Testis (tissue), 2 donors: ENCODE measurements at regions not wholly inside any gene's neighbourhood (a gene's known extent, or its start where the extent isn't known, plus 50 kb on each side); places are given as distances from the start of the nearest gene placed in this dataset.

Experiments
- DNase-seq: peaks from one replicate; pipeline ENCODE4 v3.0.0-alpha.2; 2019
- H3K27ac ChIP-seq, 2 donors: fragments of 200-600 bp; sonication (generic); one replicate each; pipeline ENCODE4 v1.5.1; 2019
- H3K27me3 ChIP-seq: fragments of 200-600 bp; sonication (generic); one replicate; pipeline ENCODE4 v1.5.1; 2019
- H3K36me3 ChIP-seq: fragments of 200-600 bp; sonication (generic); one replicate; pipeline ENCODE4 v1.5.1; 2017; ENCODE audit warnings: low read depth; ENCODE audit errors: missing control alignments
- H3K4me1 ChIP-seq: fragments of 200-600 bp; sonication (generic); one replicate; pipeline ENCODE4 v1.5.1; 2019
- H3K4me3 ChIP-seq, 2 donors: fragments of 200-600 bp; sonication (generic); one replicate each; pipeline ENCODE4 v1.5.1; 2017 to 2019
- H3K9me3 ChIP-seq: fragments of 200-600 bp; sonication (generic); one replicate; pipeline ENCODE4 v1.5.1; 2017
- CTCF ChIP-seq, 3 experiments: fragments of 450-650 bp in 2 of 3; fragments of 200-600 bp in 1 of 3; sonication (generic) in 1 of 3; IDR thresholded peaks; one replicate each; pipeline ENCODE4 v1.5.1; 2016 to 2019; ENCODE audit warnings: antibody characterized with exemption in 3 of 3, mild to moderate bottlenecking in 2 of 3, moderate library complexity in 1 of 3
- POLR2A ChIP-seq: fragments of 450-650 bp; IDR thresholded peaks from one replicate; pipeline ENCODE4 v1.6.1; 2017; ENCODE audit warnings: antibody characterized with exemption, mild to moderate bottlenecking, moderate library complexity
- WGBS, 2 donors: methylation state at CpG; one replicate each; pipeline ENCODE4 v1.1.5; 2018; 5-methylcytosine and 5-hydroxymethylcytosine counted together
- intact Hi-C: fragments of 100-400 bp; cut with DNase I; formaldehyde crosslinking; loops from one replicate; pipeline ENCODE4 v1.15.1; 2023; ENCODE audit warnings: low total_unique reads

DNA sequence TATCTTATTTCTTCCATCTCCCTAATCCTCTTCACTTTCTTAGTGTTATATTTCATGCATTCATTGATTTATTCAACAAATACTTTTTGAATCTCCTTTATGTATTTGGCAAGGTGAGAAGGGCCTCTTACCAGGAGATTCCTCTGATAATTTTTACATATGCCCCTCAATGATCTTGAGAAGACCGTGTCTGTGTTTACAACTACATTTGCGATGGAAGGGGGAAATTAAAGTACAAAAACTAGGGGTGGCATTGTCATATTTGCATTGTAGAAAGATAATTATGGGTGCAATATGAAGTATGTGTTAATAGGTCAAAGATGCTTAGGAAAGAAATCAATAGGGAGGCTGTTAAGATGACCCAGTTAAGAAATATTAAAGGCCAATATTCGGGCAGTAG lies 1108.4 kb upstream of the MIR17HG start:
- DNase-seq, result no peak
- no peaks in the 10 kb centered on the region for H3K4me1 ChIP-seq
- no peak overlapping the region for H3K4me3 ChIP-seq
- H3K27me3 ChIP-seq, result no peaks in the 10 kb centered on the region
- TF ChIP-seq POLR2A (no peak), CTCF (IDR thresholded peaks at IDR 0.05) (no peak)
- 91 to 93% methylated on average over 3 of the region's 3 CpGs for WGBS, 2 donors
- H3K36me3 ChIP-seq, result no peaks in the 10 kb centered on the region
- no peaks in the 10 kb centered on the region for H3K9me3 ChIP-seq
- H3K27ac ChIP-seq, result no peak overlapping the region
- intact Hi-C loops, result no loop called here

- H3K27me3 ChIP-seq, result no peaks in the 10 kb centered on the region
- H3K36me3 ChIP-seq, result no peaks in the 10 kb centered on the region
- H3K4me3 ChIP-seq, result no peak overlapping the region
- TF ChIP-seq CTCF (IDR thresholded peaks at IDR 0.05) (no peak), POLR2A (no peak)
- WGBS, 2 donors, result 80 to 96% methylated on average over 1 of the region's 1 CpG
- H3K4me1 ChIP-seq, result no peaks in the 10 kb centered on the region
- no peak for DNase-seq
- H3K9me3 ChIP-seq, result no peaks in the 10 kb centered on the region
- intact Hi-C loops, result no loop called here
- H3K27ac ChIP-seq, result no peak overlapping the region
Measured at GRCh38 chr13:90246005-90246404, 1101.5 kb upstream of the MIR17HG start.

DNA sequence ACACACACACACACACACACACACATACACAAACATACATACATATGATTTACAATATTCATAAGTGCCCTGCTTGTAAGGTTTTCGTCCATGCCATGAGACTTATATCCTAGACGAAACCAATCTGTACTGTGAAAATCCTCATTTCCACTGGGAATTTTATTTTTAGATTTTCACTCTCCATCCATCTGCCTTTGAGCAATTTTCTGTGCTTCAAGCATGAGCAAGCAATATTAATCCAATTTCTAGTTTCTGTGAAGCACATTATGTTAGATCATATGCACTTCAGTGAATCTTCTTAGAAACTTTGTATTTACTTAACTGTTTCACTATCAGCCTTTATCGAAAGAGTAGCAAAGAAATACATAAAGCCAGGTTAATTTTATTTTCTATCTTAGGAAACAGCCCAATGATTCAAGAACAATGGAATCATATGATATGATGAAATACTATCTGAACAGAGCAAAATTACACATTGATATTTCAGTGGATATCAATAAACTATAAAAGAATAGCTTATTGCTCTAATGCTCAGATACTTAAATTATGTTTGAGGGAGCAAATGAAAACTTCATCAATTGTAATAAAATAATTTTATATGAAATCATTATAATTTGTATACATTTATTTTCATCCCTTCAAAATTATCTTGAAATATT lies 1100.7 kb upstream of the MIR17HG start:
- 75 to 83% methylated on average over 3 of the region's 3 CpGs for WGBS, 2 donors
- intact Hi-C loops, result no loop called here
- Histone ChIP-seq H3K9me3 (no peaks in the 10 kb centered on the region), H3K4me1 (no peaks in the 10 kb centered on the region), H3K4me3 (no peak overlapping the region), H3K27ac (no peak overlapping the region), H3K36me3 (no peaks in the 10 kb centered on the region), H3K27me3 (no peaks in the 10 kb centered on the region)
- TF ChIP-seq POLR2A (no peak), CTCF (IDR thresholded peaks at IDR 0.05) (no peak)
- DNase-seq, result no peak

GRCh38 chr13:90253806-90254205 lies 1093.7 kb upstream of the MIR17HG start:
- intact Hi-C loops, result no loop called here
- H3K27me3 ChIP-seq, result no peaks in the 10 kb centered on the region
- no peak overlapping the region for H3K27ac ChIP-seq
- no peak for DNase-seq
- H3K4me3 ChIP-seq, result no peak overlapping the region
- no peaks in the 10 kb centered on the region for H3K36me3 ChIP-seq
- WGBS, 2 donors, result 94 to 96% methylated on average over 5 of the region's 5 CpGs
- H3K4me1 ChIP-seq, result no peaks in the 10 kb centered on the region
- H3K9me3 ChIP-seq, result no peaks in the 10 kb centered on the region
- TF ChIP-seq CTCF (IDR thresholded peaks at IDR 0.05) (no peak), POLR2A (no peak)

GRCh38 chr13:90254437-90254836 lies 1093.0 kb upstream of the MIR17HG start:
- H3K27ac ChIP-seq, result no peak overlapping the region
- WGBS, 2 donors, result 84 to 91% methylated on average over 2 of the region's 2 CpGs
- no peak for DNase-seq
- H3K27me3 ChIP-seq, result no peaks in the 10 kb centered on the region
- no peaks in the 10 kb centered on the region for H3K36me3 ChIP-seq
- no peak for TF ChIP-seq CTCF (IDR thresholded peaks at IDR 0.05)
- TF ChIP-seq POLR2A, result no peak
- H3K4me3 ChIP-seq, result no peak overlapping the region
- H3K4me1 ChIP-seq, result no peaks in the 10 kb centered on the region
- intact Hi-C loops, result no loop called here
- no peaks in the 10 kb centered on the region for H3K9me3 ChIP-seq
